Gastroesophageal sphincter (tissue), 4 donors: ENCODE measurements at regions not wholly inside any gene's neighbourhood (a gene's known extent, or its start where the extent isn't known, plus 50 kb on each side); places are given as distances from the start of the nearest gene placed in this dataset.

Experiments used
- ATAC-seq: fragments of 150-250 bp; one replicate; pipeline ENCODE4 v1.9.1; 2016; ENCODE audit warnings: mild to moderate bottlenecking, moderate library complexity
- H3K27ac ChIP-seq, 4 donors: fragments of 200-600 bp; sonication (generic) in 3 of 4; 1 replicate in 3 of 4; 2 replicates in 1 of 4; pipeline ENCODE4 v1.5.1; 2016 to 2019
- H3K27me3 ChIP-seq: fragments of 200-600 bp; sonication (generic); one replicate; pipeline ENCODE4 v1.5.1; 2019
- H3K36me3 ChIP-seq, 2 donors: fragments of 200-600 bp; sonication (generic); one replicate each; pipeline ENCODE4 v1.5.1; 2019; ENCODE audit warnings: control low read depth in 1 of 2
- H3K4me1 ChIP-seq, 3 donors: fragments of 200-600 bp; sonication (generic); 1 replicate in 2 of 3; 2 replicates in 1 of 3; pipeline ENCODE4 v1.5.1; 2016 to 2019; ENCODE audit warnings: control low read depth in 2 of 3
- H3K4me3 ChIP-seq, 2 donors: fragments of 200-600 bp; sonication (generic); one replicate each; pipeline ENCODE4 v1.5.1; 2019; ENCODE audit warnings: mild to moderate bottlenecking in 1 of 2, moderate library complexity in 1 of 2
- H3K9me3 ChIP-seq, 3 donors: fragments of 200-600 bp; sonication (generic); one replicate each; pipeline ENCODE4 v1.5.1; 2017 to 2019; ENCODE audit warnings: control low read depth in 2 of 3
- EP300 ChIP-seq: sonication (generic); formaldehyde crosslinking; IDR thresholded peaks from one replicate; pipeline ENCODE4 v1.6.1; 2017; ENCODE audit warnings: antibody characterized with exemption, mild to moderate bottlenecking
- POLR2A ChIP-seq, 2 donors: fragments of 450-650 bp; IDR thresholded peaks; one replicate each; pipeline ENCODE4 v1.6.1; 2017; ENCODE audit warnings: antibody characterized with exemption in 2 of 2, mild to moderate bottlenecking in 2 of 2, moderate library complexity in 1 of 2
- POLR2AphosphoS5 ChIP-seq: sonication (generic); formaldehyde crosslinking; IDR thresholded peaks from one replicate; pipeline ENCODE4 v1.6.1; 2017; ENCODE audit warnings: antibody characterized with exemption
- WGBS, 2 donors: methylation state at CpG; one replicate each; pipeline ENCODE4 v1.1.5; 2018; ENCODE audit warnings: low coverage in 1 of 2; 5-methylcytosine and 5-hydroxymethylcytosine counted together
- TF ChIP-seq, protein P1 (sequence below), 4 experiments: fragments of 200-600 bp in 2 of 4; fragments of 450-650 bp in 2 of 4; sonication (generic) in 1 of 4; IDR thresholded peaks; one replicate each; pipeline ENCODE4 v1.5.1; 2017 to 2019; ENCODE audit warnings: antibody characterized with exemption in 4 of 4, mild to moderate bottlenecking in 2 of 4, moderate library complexity in 2 of 4

DNA sequence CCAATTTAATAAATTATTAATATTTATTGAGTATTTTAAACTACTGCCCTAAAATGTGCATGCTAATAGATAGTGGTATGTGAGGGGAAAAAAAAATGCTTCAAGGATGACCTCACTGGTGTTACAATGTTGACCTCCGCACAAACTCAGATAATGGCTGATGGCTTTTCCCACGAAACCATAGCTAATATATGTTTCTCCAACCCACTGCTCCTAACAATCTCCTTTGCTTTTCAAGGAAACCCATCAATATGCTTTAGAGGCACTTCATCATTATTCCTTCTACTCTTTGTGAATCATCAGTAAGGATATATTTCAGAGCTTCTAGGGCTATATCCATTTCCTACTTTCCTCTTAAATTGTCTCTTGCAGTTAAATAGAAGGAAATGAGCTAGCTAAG is 1752.0 kb upstream of the TENM3 start:
- no peak for ATAC-seq
- Histone ChIP-seq H3K36me3 (no peaks in the 10 kb centered on the region), H3K9me3 (no peaks in the 10 kb centered on the region), H3K4me3 (no peak overlapping the region), H3K27me3 (no peaks in the 10 kb centered on the region), H3K4me1 (no peaks in the 10 kb centered on the region), H3K27ac (no peak overlapping the region)
- TF ChIP-seq POLR2A (IDR thresholded peaks at IDR 0.05) (no peak), POLR2AphosphoS5 (no peak), EP300 (no peak)
- TF ChIP-seq, protein P1, sequence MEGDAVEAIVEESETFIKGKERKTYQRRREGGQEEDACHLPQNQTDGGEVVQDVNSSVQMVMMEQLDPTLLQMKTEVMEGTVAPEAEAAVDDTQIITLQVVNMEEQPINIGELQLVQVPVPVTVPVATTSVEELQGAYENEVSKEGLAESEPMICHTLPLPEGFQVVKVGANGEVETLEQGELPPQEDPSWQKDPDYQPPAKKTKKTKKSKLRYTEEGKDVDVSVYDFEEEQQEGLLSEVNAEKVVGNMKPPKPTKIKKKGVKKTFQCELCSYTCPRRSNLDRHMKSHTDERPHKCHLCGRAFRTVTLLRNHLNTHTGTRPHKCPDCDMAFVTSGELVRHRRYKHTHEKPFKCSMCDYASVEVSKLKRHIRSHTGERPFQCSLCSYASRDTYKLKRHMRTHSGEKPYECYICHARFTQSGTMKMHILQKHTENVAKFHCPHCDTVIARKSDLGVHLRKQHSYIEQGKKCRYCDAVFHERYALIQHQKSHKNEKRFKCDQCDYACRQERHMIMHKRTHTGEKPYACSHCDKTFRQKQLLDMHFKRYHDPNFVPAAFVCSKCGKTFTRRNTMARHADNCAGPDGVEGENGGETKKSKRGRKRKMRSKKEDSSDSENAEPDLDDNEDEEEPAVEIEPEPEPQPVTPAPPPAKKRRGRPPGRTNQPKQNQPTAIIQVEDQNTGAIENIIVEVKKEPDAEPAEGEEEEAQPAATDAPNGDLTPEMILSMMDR (IDR thresholded peaks at IDR 0.05), result no peak
- 73 to 80% methylated on average over 2 of the region's 2 CpGs for WGBS, 2 donors

- ATAC-seq, result no peak
- 64 to 70% methylated on average over 3 of the region's 3 CpGs for WGBS, 2 donors
These were observed 1749.9 kb upstream of the TENM3 start for GRCh38 chr4:180493299-180493698.

GRCh38 chr4:180500154-180500553 is 1743.0 kb upstream of the TENM3 start:
- H3K4me3 ChIP-seq, result no peak overlapping the region
- H3K4me1 ChIP-seq, result no peaks in the 10 kb centered on the region
- H3K27ac ChIP-seq, result no peak overlapping the region
- H3K36me3 ChIP-seq, result no peaks in the 10 kb centered on the region
- no peaks in the 10 kb centered on the region for H3K9me3 ChIP-seq
- no peak for TF ChIP-seq EP300
- TF ChIP-seq POLR2A (IDR thresholded peaks at IDR 0.05), result no peak
- no peak for TF ChIP-seq POLR2AphosphoS5
- TF ChIP-seq, protein P1 (IDR thresholded peaks at IDR 0.05), result no peak
- ATAC-seq, result no peak
- no peaks in the 10 kb centered on the region for H3K27me3 ChIP-seq
- WGBS, 2 donors, result 83 to 97% methylated on average over 3 of the region's 3 CpGs

More at GRCh38 chr4:180493299-180493698, 1749.9 kb upstream of the TENM3 start:
- Histone ChIP-seq H3K27ac (no peak overlapping the region), H3K27me3 (no peaks in the 10 kb centered on the region), H3K9me3 (no peaks in the 10 kb centered on the region), H3K4me3 (no peak overlapping the region), H3K4me1 (no peaks in the 10 kb centered on the region), H3K36me3 (no peaks in the 10 kb centered on the region)
- no peak for TF ChIP-seq POLR2AphosphoS5
- no peak for TF ChIP-seq EP300
- no peak for TF ChIP-seq POLR2A (IDR thresholded peaks at IDR 0.05)
- TF ChIP-seq, protein P1 (IDR thresholded peaks at IDR 0.05), result no peak

- no peaks in the 10 kb centered on the region for H3K9me3 ChIP-seq
- 67 to 82% methylated on average over 1 to 3 of the region's 3 CpGs for WGBS, 2 donors
- no peak overlapping the region for H3K27ac ChIP-seq
- H3K4me1 ChIP-seq, result no peaks in the 10 kb centered on the region
- no peaks in the 10 kb centered on the region for H3K27me3 ChIP-seq
- no peak for TF ChIP-seq EP300
- TF ChIP-seq, protein P1 (IDR thresholded peaks at IDR 0.05), result no peak
- TF ChIP-seq POLR2A (IDR thresholded peaks at IDR 0.05), result no peak
- no peak for TF ChIP-seq POLR2AphosphoS5
- no peak for ATAC-seq
- H3K4me3 ChIP-seq, result no peak overlapping the region
- no peaks in the 10 kb centered on the region for H3K36me3 ChIP-seq
These were observed 1730.3 kb upstream of the TENM3 start for GRCh38 chr4:180512801-180513475.

DNA sequence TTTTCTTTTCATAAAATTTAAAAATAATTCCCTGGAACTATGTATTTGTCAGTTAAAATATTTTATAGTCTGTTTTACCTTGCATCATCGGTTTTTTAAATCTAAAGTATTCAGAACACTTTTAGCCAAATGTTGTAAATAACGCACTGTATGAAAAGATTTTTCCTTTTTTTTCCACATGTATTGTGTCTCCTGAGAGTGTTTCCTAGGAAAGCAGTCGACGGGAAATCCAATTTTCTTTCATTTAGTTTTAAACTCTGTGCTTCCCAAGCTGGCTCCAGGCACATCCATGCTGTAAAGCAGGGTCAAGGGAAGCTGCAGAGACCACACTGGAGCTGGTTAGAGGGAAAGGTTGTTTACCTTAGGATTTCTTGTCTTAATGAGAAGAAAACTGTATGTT is 1724.3 kb upstream of the TENM3 start:
- H3K4me3 ChIP-seq, result no peak overlapping the region
- TF ChIP-seq, protein P1 (IDR thresholded peaks at IDR 0.05), result no peak
- TF ChIP-seq EP300, result no peak
- TF ChIP-seq POLR2A (IDR thresholded peaks at IDR 0.05), result no peak
- no peak for TF ChIP-seq POLR2AphosphoS5
- no peaks in the 10 kb centered on the region for H3K9me3 ChIP-seq
- no peak overlapping the region for H3K27ac ChIP-seq
- H3K36me3 ChIP-seq, result no peaks in the 10 kb centered on the region
- WGBS, 2 donors, result 27 to 66% methylated on average over 4 of the region's 4 CpGs
- H3K27me3 ChIP-seq, result no peaks in the 10 kb centered on the region
- ATAC-seq, result no peak
- H3K4me1 ChIP-seq, result no peaks in the 10 kb centered on the region
